WTC11 (cell line): ENCODE measurements at regions not wholly inside any gene's neighbourhood (a gene's known extent, or its start where the extent isn't known, plus 50 kb on each side); places are given as distances from the start of the nearest gene placed in this dataset.

Source experiments
- CREB1 ChIP-seq: sonication (generic); formaldehyde crosslinking; IDR thresholded peaks from 2 replicates; pipeline ENCODE4 v1.8.0; 2023; ENCODE audit warnings: mild to moderate bottlenecking, missing genetic modification reagents
- GRHL2 ChIP-seq: fragments of 250-450 bp; sonication (Bioruptor Pico); IDR thresholded peaks from 2 replicates; pipeline ENCODE4 v1.8.0; 2022; ENCODE audit warnings: mild to moderate bottlenecking, moderate library complexity; ENCODE audit not compliant: insufficient replicate concordance, severe bottlenecking
- TF ChIP-seq, protein P1 (sequence below): fragments of 200-600 bp; IDR thresholded peaks from 2 replicates; pipeline ENCODE4 v1.8.0; 2022; ENCODE audit warnings: antibody characterized with exemption

GRCh38 chr2:51995293-51995692 is 963.4 kb upstream of the NRXN1 start:
- TF ChIP-seq, protein P1, sequence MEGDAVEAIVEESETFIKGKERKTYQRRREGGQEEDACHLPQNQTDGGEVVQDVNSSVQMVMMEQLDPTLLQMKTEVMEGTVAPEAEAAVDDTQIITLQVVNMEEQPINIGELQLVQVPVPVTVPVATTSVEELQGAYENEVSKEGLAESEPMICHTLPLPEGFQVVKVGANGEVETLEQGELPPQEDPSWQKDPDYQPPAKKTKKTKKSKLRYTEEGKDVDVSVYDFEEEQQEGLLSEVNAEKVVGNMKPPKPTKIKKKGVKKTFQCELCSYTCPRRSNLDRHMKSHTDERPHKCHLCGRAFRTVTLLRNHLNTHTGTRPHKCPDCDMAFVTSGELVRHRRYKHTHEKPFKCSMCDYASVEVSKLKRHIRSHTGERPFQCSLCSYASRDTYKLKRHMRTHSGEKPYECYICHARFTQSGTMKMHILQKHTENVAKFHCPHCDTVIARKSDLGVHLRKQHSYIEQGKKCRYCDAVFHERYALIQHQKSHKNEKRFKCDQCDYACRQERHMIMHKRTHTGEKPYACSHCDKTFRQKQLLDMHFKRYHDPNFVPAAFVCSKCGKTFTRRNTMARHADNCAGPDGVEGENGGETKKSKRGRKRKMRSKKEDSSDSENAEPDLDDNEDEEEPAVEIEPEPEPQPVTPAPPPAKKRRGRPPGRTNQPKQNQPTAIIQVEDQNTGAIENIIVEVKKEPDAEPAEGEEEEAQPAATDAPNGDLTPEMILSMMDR, result no peak
- TF ChIP-seq CREB1, result no peak
- no peak for TF ChIP-seq GRHL2 (CRISPR knock-in tag)
